Ishikawa (cell line): ENCODE measurements at regions not wholly inside any gene's neighbourhood (a gene's known extent, or its start where the extent isn't known, plus 50 kb on each side); places are given as distances from the start of the nearest gene placed in this dataset.

Experiments used
- CEBPB ChIP-seq: IDR thresholded peaks from 2 replicates; pipeline ENCODE4 v1.6.1; 2012
- NFIC ChIP-seq: IDR thresholded peaks from 2 replicates; pipeline ENCODE4 v1.6.1; 2012
- RAD21 ChIP-seq: IDR thresholded peaks from 2 replicates; pipeline ENCODE4 v1.6.1; 2012; ENCODE audit warnings: low read depth
- TEAD4 ChIP-seq: IDR thresholded peaks from 2 replicates; pipeline ENCODE4 v1.6.1; 2012
- TF ChIP-seq, protein P1 (sequence below): IDR thresholded peaks from 2 replicates; pipeline ENCODE4 v1.6.1; 2012; ENCODE audit warnings: low read depth, mild to moderate bottlenecking

DNA sequence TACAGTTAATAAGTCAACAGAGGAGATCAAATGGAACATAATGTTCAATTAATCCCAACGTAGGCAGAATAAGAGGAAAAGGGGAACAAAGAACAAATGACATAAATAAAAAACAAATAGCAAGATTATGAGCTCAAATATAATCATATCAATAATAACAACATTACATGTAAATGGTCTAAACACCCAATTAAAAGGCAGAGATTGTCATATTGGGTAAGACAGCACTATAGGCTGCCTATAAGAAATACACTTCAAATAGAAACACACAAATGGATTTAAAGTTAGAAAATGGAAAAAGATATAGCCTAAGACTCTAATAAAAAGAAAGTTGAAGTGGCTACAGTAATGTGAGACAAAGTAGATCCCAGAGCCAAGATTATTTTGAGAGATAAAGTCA, 126.4 kb upstream of the PTER start:
- no peak for TF ChIP-seq CEBPB
- TF ChIP-seq RAD21: no peak
- TF ChIP-seq, protein P1, sequence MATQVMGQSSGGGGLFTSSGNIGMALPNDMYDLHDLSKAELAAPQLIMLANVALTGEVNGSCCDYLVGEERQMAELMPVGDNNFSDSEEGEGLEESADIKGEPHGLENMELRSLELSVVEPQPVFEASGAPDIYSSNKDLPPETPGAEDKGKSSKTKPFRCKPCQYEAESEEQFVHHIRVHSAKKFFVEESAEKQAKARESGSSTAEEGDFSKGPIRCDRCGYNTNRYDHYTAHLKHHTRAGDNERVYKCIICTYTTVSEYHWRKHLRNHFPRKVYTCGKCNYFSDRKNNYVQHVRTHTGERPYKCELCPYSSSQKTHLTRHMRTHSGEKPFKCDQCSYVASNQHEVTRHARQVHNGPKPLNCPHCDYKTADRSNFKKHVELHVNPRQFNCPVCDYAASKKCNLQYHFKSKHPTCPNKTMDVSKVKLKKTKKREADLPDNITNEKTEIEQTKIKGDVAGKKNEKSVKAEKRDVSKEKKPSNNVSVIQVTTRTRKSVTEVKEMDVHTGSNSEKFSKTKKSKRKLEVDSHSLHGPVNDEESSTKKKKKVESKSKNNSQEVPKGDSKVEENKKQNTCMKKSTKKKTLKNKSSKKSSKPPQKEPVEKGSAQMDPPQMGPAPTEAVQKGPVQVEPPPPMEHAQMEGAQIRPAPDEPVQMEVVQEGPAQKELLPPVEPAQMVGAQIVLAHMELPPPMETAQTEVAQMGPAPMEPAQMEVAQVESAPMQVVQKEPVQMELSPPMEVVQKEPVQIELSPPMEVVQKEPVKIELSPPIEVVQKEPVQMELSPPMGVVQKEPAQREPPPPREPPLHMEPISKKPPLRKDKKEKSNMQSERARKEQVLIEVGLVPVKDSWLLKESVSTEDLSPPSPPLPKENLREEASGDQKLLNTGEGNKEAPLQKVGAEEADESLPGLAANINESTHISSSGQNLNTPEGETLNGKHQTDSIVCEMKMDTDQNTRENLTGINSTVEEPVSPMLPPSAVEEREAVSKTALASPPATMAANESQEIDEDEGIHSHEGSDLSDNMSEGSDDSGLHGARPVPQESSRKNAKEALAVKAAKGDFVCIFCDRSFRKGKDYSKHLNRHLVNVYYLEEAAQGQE: no peak
- no peak for TF ChIP-seq NFIC
- TF ChIP-seq TEAD4: no peak
